Adrenal gland (tissue), 9 donors: ENCODE measurements at regions not wholly inside any gene's neighbourhood (a gene's known extent, or its start where the extent isn't known, plus 50 kb on each side); places are given as distances from the start of the nearest gene placed in this dataset.
A peak's percentile ranks its signal among the peaks of the same experiment; 100 is the strongest.

Source experiments
- DNase-seq, 7 donors: peaks; one replicate each; pipeline ENCODE4 v3.0.0-alpha.2; 2019 to 2020
- H3K27ac ChIP-seq, 5 donors: fragments of 200-600 bp; sonication (generic) in 4 of 5; 1 replicate in 3 of 5; 2 replicates in 2 of 5; pipeline versions ENCODE4 v1.5.1 to v1.8.0; 2016 to 2020; ENCODE audit warnings: mild to moderate bottlenecking in 1 of 5
- H3K27me3 ChIP-seq: fragments of 200-600 bp; 2 replicates; pipeline ENCODE4 v1.8.0; 2021
- H3K36me3 ChIP-seq, 2 donors: fragments of 200-600 bp; replicated peaks in 1 of 2; 1 replicate in 1 of 2; 2 replicates in 1 of 2; pipeline versions ENCODE4 v1.5.1 to v1.8.0; 2018 to 2022
- H3K4me1 ChIP-seq, 2 donors: fragments of 200-600 bp; replicated peaks in 1 of 2; 1 replicate in 1 of 2; 2 replicates in 1 of 2; pipeline versions ENCODE4 v1.5.1 to v1.8.0; 2018 to 2021
- H3K4me3 ChIP-seq, 4 donors: fragments of 200-600 bp; sonication (generic) in 3 of 4; one replicate each; pipeline ENCODE4 v1.5.1; 2016 to 2018
- H3K9me3 ChIP-seq, 3 donors: fragments of 200-600 bp; sonication (generic) in 1 of 3; replicated peaks in 1 of 3; 1 replicate in 2 of 3; 2 replicates in 1 of 3; pipeline versions ENCODE4 v1.5.1 to v1.8.0; 2016 to 2021
- CTCF ChIP-seq, 6 experiments: fragments of 450-650 bp in 4 of 6; fragments of 200-600 bp in 2 of 6; sonication (generic) in 1 of 6; IDR thresholded peaks; 1 replicate in 5 of 6; 2 replicates in 1 of 6; pipeline versions ENCODE4 v1.5.1 to v1.8.0; 2016 to 2021; ENCODE audit warnings: antibody characterized with exemption in 6 of 6, mild to moderate bottlenecking in 2 of 6, moderate library complexity in 1 of 6
- POLR2A ChIP-seq, 2 donors: fragments of 450-650 bp; IDR thresholded peaks; one replicate each; pipeline ENCODE4 v1.6.1; 2017; ENCODE audit warnings: antibody characterized with exemption in 2 of 2, mild to moderate bottlenecking in 2 of 2, moderate library complexity in 1 of 2
- WGBS, 4 donors: extraction: QIAGEN DNeasy Blood & Tissue Kit in 2 of 4; methylation state at CpG; one replicate each; pipeline versions ENCODE4 v1.1.5 to v1.1.7; 2013 to 2017; 5-methylcytosine and 5-hydroxymethylcytosine counted together
- intact Hi-C, 2 donors: fragments of 100-400 bp; cut with DNase I; formaldehyde crosslinking; loops; one replicate each; pipeline versions ENCODE4 v1.14.1 to v1.15.0; 2022 to 2023
- donor health status: healthy with polysubstance abuse.
- donor health status: Bipolar disorder and iron deficiency.
- donor health status: DM: yes; HTN: yes; CAD: no.
- donor health status: DM: no; HTN: no; CAD: no.
- donor health status: DM: no; HTN: no; CAD: no.

GRCh38 chr11:70778883-70779282 is 380.6 kb downstream of the CTTN start:
- no peak overlapping the region for H3K27ac ChIP-seq
- no peaks in the 10 kb centered on the region for H3K4me1 ChIP-seq
- 88 to 90% (median 89%) methylated on average over 7 of the region's 7 CpGs for WGBS, 4 donors
- DNase-seq = peak in 1 of 7 donors; percentile 56
- no peak for TF ChIP-seq POLR2A (IDR thresholded peaks at IDR 0.05)
- TF ChIP-seq CTCF (IDR thresholded peaks at IDR 0.05) = no peak
- intact Hi-C loops = no loop called here
- no peak overlapping the region for H3K4me3 ChIP-seq
- no peaks in the 10 kb centered on the region for H3K9me3 ChIP-seq
- no peaks in the 10 kb centered on the region for H3K36me3 ChIP-seq
- no peaks in the 10 kb centered on the region for H3K27me3 ChIP-seq

GRCh38 chr11:70779433-70780245 is 381.3 kb downstream of the CTTN start:
- no peaks in the 10 kb centered on the region for H3K4me1 ChIP-seq
- 83 to 92% (median 89%) methylated on average over 6 to 9 of the region's 9 CpGs for WGBS, 4 donors
- no peak for TF ChIP-seq CTCF (IDR thresholded peaks at IDR 0.05)
- no peak for TF ChIP-seq POLR2A (IDR thresholded peaks at IDR 0.05)
- H3K9me3 ChIP-seq = no peaks in the 10 kb centered on the region
- H3K27me3 ChIP-seq = no peaks in the 10 kb centered on the region
- no peak overlapping the region for H3K27ac ChIP-seq
- no peak for DNase-seq
- H3K4me3 ChIP-seq = no peak overlapping the region
- no peaks in the 10 kb centered on the region for H3K36me3 ChIP-seq
- intact Hi-C loops = no loop called here

GRCh38 chr11:70780246-70780535 is 381.9 kb downstream of the CTTN start:
- intact Hi-C loops = no loop called here
- no peaks in the 10 kb centered on the region for H3K27me3 ChIP-seq
- H3K36me3 ChIP-seq = no peaks in the 10 kb centered on the region
- no peak overlapping the region for H3K27ac ChIP-seq
- no peak overlapping the region for H3K4me3 ChIP-seq
- no peak for DNase-seq
- no peaks in the 10 kb centered on the region for H3K9me3 ChIP-seq
- WGBS, 4 donors = 81 to 89% methylated on average over 1 of the region's 1 CpG; no CpG with 5 or more reads in 2 of the 4 donors
- H3K4me1 ChIP-seq = no peaks in the 10 kb centered on the region
- no peak for TF ChIP-seq CTCF (IDR thresholded peaks at IDR 0.05)
- TF ChIP-seq POLR2A (IDR thresholded peaks at IDR 0.05) = no peak

- TF ChIP-seq POLR2A (IDR thresholded peaks at IDR 0.05) (no peak), CTCF (IDR thresholded peaks at IDR 0.05) (no peak)
- no peak overlapping the region for H3K4me3 ChIP-seq
- intact Hi-C loops = no loop called here
- no peaks in the 10 kb centered on the region for H3K4me1 ChIP-seq
- 77 to 88% (median 81%) methylated on average over 16 of the region's 16 CpGs for WGBS, 4 donors
- H3K27me3 ChIP-seq = no peaks in the 10 kb centered on the region
- no peaks in the 10 kb centered on the region for H3K36me3 ChIP-seq
- DNase-seq = no peak
- no peaks in the 10 kb centered on the region for H3K9me3 ChIP-seq
- no peak overlapping the region for H3K27ac ChIP-seq
Observed at GRCh38 chr11:70782401-70782913, 384.1 kb downstream of the CTTN start.
